HG03066 (cell line): ENCODE measurements at regions not wholly inside any gene's neighbourhood (a gene's known extent, or its start where the extent isn't known, plus 50 kb on each side); places are given as distances from the start of the nearest gene placed in this dataset.
"Not testable (repeated sequence)": the region's sequence is repeated elsewhere in the genome, so short reads cannot be mapped to it uniquely, and the experiment has no call there.

Experiments
- ATAC-seq: cut with Tn5 transposase; IDR thresholded peaks from one replicate; pipeline ENCODE4 v1.9.1; 2021; ENCODE audit warnings: low read depth; ENCODE audit not compliant: unreplicated experiment

DNA sequence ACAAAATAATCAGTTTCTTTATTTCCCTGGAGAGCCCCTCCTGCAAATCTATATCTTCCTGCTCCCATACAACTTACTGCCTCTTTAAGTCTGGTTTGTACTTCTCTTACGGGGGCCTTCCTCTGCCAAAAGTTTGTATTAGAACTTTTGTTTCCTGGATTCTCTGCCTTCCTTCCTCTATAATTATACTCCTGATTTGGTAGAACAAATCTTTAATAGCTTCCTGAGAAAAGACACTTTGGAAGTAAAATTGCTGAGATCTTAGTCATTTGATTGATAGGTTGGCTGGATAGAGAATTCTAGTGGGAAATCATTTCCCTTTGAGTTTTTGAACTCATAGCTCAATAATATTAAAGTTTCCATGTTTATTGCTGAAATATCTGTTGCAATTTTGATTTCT lies 499.2 kb downstream of the RAB38 start:
- ATAC-seq = no peak

DNA sequence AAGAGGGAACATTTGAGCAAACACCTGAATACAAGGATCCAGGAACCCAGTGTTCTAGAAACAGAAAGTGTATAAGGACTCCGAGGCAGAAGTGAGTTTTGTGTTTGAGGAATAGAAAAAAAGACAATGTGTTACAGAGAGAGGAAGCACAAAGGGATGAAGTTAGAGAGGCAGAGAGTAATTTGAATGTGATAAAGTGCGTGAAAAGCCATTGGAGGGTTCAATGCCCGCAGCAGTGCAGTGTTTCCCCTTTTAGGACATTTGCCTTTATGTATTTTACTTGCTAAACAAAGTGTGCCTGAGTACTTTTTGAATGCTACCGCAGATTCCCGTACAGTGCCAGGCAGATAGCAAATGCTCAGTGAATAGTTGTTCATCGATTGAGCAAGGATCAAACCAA lies 508.5 kb downstream of the RAB38 start:
- ATAC-seq = no peak

DNA sequence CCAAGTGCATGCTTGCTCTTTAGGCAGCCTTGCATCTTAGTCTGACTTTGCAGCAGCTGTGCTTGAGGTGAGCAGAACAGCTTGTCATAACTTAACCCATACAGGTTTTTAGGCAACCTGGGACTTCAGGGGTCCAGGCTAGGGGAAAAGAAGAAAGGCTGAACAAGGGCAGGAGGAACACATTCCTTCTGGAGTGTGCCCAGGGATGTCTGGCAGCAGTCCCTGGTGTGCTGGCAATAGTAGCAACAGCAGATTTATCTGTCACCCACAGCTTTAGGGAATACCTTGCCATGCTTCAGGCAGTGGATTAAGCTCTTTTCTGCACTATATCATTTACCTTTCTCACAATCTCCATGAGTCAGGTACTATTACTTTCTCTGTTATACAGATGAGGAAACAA lies 513.0 kb downstream of the RAB38 start:
- ATAC-seq = no peak

GRCh38 chr11:87660926-87661660 lies 514.1 kb downstream of the RAB38 start:
- ATAC-seq = no peak

GRCh38 chr11:87659807-87660206 lies 515.4 kb downstream of the RAB38 start:
- ATAC-seq = no peak

DNA sequence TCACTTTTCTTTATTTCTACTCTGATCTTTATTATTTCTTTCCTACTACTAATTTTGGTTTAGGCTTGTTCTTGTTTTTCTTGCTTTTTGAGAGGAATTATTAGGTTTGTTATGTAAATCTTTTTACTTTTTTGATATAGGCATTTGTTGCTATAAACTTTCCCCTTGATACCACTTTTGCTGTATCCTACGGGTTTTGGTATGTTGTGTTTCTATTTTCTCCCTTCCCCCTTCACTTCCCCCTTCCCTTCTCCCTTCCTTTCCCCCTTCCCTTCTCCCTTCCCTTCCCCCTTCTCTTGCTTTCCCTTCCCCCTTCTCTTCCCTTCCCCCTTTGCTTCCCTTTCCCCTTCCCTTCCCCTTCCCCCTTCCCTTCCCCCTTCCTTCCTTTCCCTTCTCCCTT lies 529.6 kb downstream of the RAB38 start:
- no peak for ATAC-seq

DNA sequence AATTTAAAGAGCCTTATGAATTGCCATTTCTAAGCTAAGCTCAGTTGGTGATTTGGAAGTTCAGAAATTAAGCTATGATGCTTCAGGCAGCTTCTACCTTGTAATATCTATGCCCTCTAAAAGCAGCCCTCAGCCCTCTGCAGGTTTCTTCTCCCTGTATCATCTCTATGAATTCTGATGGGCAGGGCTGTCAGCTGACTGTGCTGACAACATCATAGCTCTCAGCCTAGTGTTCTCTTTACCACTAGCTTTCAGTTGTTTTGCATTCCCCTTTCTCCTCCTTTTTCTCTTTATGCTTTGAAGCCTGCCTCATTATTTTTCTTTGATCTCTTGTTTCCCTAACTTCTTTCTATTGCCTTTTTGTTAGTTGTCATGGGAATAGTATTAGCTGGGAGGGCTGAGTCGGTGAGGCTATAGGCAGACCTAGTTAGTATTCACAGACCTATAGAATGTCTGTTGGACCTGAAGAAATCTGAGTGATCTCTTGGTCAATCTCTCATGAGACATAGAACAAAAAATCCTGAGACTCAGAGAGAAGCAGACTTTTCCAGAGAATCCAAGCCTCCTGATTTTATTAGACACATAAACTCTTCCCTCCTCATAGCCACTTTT lies 535.4 kb downstream of the RAB38 start:
- ATAC-seq = no peak

GRCh38 chr11:87635001-87635400 lies 540.2 kb downstream of the RAB38 start:
- no peak for ATAC-seq

GRCh38 chr11:87634331-87634730 lies 540.9 kb downstream of the RAB38 start:
- ATAC-seq = no peak

- no peak for ATAC-seq
Observed at GRCh38 chr11:87628957-87629356, 546.3 kb downstream of the RAB38 start.

DNA sequence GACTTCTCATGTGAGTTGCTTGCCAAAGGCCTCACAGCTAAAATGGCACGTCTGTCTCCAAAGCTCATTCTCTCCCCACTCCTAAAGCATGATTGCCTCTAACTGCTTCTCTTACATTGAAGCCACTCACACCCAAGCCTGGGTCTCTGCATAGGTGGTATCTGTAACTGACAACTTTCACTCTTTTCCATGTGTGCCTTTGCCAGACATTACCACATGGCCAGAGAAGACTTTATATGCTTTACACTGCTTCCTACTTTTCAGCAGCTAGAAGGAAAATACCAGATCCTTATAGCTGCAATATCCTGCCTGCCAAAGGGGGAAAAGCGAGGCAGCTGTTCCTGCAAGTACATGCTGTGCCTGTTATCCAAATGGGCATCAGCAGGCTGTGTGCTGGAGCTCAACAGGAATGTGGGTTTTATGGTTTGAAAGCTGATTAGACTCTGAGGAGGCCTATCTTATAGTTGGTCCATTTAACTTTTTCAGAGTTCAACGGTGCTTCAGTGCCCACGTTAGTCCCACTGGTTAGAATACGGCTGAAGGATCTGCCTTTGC lies 547.1 kb downstream of the RAB38 start:
- ATAC-seq = no peak

DNA sequence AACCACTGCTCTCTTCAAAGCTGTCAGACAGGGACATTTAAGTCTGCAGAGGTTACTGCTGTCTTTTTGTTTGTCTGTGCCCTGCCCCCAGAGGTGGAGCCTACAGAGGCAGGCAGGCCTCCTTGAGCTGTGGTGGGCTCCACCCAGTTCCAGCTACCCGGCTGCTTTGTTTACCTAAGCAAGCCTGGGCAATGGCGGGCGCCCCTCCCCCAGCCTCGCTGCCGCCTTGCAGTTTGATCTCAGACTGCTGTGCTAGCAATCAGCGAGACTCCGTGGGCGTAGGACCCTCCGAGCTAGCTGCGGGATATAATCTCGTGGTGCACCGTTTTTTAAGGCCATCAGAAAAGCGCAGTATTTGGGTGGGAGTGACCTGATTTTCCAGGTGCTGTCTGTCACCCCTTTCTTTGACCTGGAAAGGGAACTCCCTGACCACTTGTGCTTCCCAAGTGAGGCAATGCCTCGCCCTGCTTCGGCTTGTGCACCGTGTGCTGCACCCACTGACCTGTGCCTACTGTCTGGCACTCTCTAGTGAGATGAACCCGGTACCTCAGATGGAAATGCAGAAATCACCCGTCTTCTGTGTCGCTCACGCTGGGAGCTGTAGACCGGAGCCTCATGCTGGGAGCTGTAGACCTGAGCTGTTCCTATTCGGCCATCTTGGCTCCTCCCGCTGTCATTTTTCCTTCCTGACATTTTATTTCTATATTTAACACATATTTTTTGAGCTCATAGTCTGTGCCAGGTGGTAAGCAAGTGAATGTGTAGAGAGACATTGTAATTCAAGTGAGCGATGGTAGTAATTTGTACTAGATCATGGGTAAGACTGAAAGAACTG lies 551.5 kb downstream of the RAB38 start:
- not testable (repeated sequence) for ATAC-seq

DNA sequence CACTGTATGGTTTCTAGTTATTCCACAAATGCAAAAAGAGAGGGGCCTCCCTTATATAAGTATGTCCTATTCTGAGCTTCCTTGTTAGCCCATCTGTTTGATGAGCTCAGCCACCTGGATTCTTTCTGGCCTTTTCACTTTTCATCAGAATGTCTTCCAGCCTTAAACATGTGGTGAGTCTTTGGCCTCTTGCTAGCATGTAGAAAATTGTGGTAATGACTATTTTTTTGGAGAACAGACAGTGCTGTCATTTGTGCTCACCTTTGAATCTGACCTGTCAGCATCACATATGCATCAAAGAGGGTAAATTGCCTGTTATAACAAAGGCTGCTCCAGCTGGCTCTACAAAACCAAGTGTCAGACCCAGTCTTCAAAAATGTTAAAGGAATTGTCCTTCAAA lies 558.7 kb downstream of the RAB38 start:
- no peak for ATAC-seq

DNA sequence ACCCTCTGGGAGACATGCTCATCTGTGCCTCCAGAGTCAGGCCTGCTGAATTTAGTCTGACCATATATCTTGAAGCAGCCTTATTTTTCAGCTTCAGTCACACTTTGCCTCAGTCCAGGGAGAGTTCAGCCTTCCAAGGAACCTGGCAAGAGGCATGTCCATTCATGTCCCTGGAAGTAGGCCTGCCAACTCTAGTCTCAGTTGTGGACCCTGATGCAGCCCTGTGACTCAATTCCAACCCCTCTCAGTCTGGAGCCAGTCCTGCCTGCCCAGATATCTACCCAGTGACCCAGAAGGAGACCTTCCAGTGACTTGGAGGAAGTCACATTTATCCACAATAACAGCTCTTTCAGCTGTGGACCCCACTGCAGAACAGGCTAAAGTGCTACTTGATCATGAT lies 566.6 kb downstream of the TMEM135 start:
- ATAC-seq = no peak

DNA sequence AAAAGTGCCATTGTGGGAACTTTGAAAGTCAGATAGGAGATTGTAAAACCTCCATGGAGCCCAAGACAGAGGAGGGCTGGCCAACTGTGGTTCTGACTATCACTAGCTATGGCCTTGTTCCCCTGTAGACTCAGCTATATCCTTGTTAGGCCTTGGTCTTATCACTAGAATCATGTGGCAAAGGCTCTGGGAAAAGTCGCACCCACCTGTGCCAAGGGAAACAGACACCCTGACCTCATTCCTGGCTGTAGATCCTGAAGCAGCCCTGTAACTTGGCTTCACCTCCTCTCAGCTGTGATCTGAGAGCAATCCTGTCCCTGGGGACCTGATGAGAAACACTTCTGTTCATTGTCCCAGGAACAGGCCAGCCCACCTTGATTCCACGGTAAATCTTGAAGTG lies 566.2 kb downstream of the TMEM135 start:
- ATAC-seq = no peak

- no peak for ATAC-seq
Observed at GRCh38 chr11:87602776-87603175, 565.0 kb downstream of the TMEM135 start.

DNA sequence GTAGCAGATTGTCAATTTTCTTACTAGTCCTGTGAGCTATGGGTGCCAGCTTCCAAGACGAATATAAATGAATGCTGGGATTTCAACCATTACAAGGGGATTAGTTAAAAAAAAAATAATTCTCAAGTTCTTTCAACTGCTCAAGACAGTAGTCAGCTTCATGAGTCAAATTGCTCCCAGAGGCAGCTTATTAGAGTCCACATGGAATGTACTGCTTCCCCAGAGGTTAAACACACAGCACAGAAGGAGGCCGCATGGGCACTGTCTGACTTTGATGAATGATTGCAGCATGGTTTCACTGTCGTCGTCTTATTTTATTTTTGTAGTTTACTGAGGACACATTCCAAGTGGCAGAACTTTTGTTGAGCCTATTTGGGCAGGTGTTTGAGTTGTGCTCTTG lies 563.2 kb downstream of the TMEM135 start:
- no peak for ATAC-seq

GRCh38 chr11:87597725-87598124 lies 560.0 kb downstream of the TMEM135 start:
- ATAC-seq = no peak

DNA sequence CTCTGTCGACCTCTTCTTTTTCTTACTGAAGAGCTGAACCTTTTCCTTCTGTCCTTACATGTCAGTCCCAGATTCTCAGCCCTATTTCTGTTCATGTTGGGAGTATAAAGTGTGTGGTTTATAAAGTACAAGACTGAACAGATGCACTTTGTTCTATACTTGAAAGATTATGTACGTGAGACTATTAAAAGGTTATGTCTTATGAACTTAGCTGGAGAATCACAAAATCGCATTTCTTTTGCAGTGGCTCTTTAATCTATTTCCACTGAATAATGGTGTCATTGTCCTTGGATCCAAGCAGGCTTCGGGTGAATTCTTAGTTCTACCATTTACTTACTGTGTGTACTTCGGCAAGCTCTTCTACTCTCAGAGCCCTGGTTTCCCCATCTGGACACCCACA lies 558.4 kb downstream of the TMEM135 start:
- ATAC-seq = no peak

DNA sequence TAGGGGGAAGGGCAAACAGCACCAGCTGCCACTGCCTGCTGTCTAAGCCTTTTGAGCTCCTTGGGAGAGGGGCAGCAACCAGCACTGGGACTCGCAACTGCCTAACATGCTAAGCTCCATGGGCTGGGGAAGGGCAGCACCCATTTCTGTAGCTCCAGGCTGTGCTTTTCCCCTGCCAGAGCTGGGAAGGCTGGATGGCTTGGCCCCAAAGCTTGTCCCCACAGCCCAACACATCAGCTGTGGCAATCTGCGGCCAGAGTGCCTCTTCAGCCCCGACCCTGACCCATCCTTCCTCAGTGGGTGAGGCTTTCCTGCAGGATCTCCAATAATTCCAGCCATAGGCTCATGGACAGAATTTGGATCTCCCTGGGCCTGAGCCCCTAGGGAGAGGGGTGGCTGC lies 551.3 kb downstream of the TMEM135 start:
- no peak for ATAC-seq

DNA sequence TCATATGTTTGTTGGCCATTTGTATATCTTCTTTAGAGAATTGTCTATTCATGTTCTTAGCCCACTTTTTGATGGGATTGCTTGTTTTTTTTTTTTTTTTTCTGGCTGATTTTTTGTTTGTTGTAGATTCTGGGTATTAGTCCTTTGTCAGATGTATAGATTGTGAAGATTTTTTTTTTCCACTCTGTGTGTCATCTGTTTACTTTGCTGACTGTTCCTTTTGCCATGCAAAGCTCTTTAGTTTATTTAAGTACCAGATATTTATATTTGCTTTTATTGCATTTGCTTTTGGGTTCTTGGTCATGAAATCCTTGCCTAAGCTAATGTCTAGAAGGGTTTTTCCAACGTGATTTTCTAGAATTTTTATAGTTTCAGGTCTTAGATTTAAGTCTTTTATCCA lies 547.9 kb downstream of the TMEM135 start:
- not testable (repeated sequence) for ATAC-seq
